ENCODE measurements at regions not wholly inside any gene's neighbourhood (a gene's known extent, or its start where the extent isn't known, plus 50 kb on each side); places are given as distances from the start of the nearest gene placed in this dataset.

GRCh38 chr12:23303220-23303619, 646.2 kb downstream of the SOX5 start:
- DNase-seq (ENCODE audit: low read depth in 2 of 2), result no peak
- no peaks in the 10 kb centered on the region for H3K27me3 ChIP-seq (ENCODE audit: control insufficient read depth, insufficient read depth, low read length)
- H3K9ac ChIP-seq (ENCODE audit: insufficient read depth, low read length), result no peak overlapping the region
- no peak overlapping the region for H3K4me3 ChIP-seq (replicated peaks in 1 of 4; ENCODE audit: control extremely low read depth in 1 of 4, insufficient read depth in 1 of 4, low read depth in 3 of 4, low read length in 4 of 4)
- H3K4me2 ChIP-seq (ENCODE audit: extremely low read depth, insufficient read depth, low read length), result no peak overlapping the region
- H3K9me3 ChIP-seq (ENCODE audit: control insufficient read depth, insufficient read depth, low read depth, low read length), result no peaks in the 10 kb centered on the region
- no peak overlapping the region for H2AFZ ChIP-seq (ENCODE audit: low read length)
- H3K27ac ChIP-seq (ENCODE audit: insufficient read depth, low read length), result no peak overlapping the region
- TF ChIP-seq CTCF (conservative IDR thresholded peaks at IDR 0.05 in 1 of 2, IDR thresholded peaks at IDR 0.05 in 1 of 2; ENCODE audit: low read depth in 1 of 2, low read length in 2 of 2), result no peak
- no peak for TF ChIP-seq EZH2 (IDR thresholded peaks at IDR 0.05; ENCODE audit: low read length, missing control alignments)
- no peaks in the 10 kb centered on the region for H4K20me1 ChIP-seq (ENCODE audit: control insufficient read depth, extremely low read depth, insufficient read depth, low read length)
- no peaks in the 10 kb centered on the region for H3K79me2 ChIP-seq (ENCODE audit: control insufficient read depth, insufficient read depth, low read length)
- no peaks in the 10 kb centered on the region for H3K36me3 ChIP-seq (ENCODE audit: control insufficient read depth, insufficient read depth, low read length)
- no peaks in the 10 kb centered on the region for H3K4me1 ChIP-seq (ENCODE audit: control insufficient read depth, extremely low read depth, insufficient read depth, low read length)

- H3K9ac ChIP-seq (ENCODE audit: insufficient read depth, low read length), result no peak overlapping the region
- H4K20me1 ChIP-seq (ENCODE audit: control insufficient read depth, extremely low read depth, insufficient read depth, low read length), result no peaks in the 10 kb centered on the region
- H3K36me3 ChIP-seq (ENCODE audit: control insufficient read depth, insufficient read depth, low read length), result no peaks in the 10 kb centered on the region
- no peak overlapping the region for H3K4me2 ChIP-seq (ENCODE audit: extremely low read depth, insufficient read depth, low read length)
- no peak overlapping the region for H3K4me3 ChIP-seq (replicated peaks in 1 of 4; ENCODE audit: control extremely low read depth in 1 of 4, insufficient read depth in 1 of 4, low read depth in 3 of 4, low read length in 4 of 4)
- no peak for DNase-seq (ENCODE audit: low read depth in 2 of 2)
- H3K27me3 ChIP-seq (ENCODE audit: control insufficient read depth, insufficient read depth, low read length), result no peaks in the 10 kb centered on the region
- H3K4me1 ChIP-seq (ENCODE audit: control insufficient read depth, extremely low read depth, insufficient read depth, low read length), result no peaks in the 10 kb centered on the region
- TF ChIP-seq CTCF (conservative IDR thresholded peaks at IDR 0.05 in 1 of 2, IDR thresholded peaks at IDR 0.05 in 1 of 2; ENCODE audit: low read depth in 1 of 2, low read length in 2 of 2) (no peak), EZH2 (IDR thresholded peaks at IDR 0.05; ENCODE audit: low read length, missing control alignments) (no peak)
- H3K9me3 ChIP-seq (ENCODE audit: control insufficient read depth, insufficient read depth, low read depth, low read length), result no peaks in the 10 kb centered on the region
- no peaks in the 10 kb centered on the region for H3K79me2 ChIP-seq (ENCODE audit: control insufficient read depth, insufficient read depth, low read length)
- H2AFZ ChIP-seq (ENCODE audit: low read length), result no peak overlapping the region
- no peak overlapping the region for H3K27ac ChIP-seq (ENCODE audit: insufficient read depth, low read length)
Observed at GRCh38 chr12:23303821-23304220, 645.6 kb downstream of the SOX5 start.

- H3K27ac ChIP-seq (ENCODE audit: insufficient read depth, low read length), result no peak overlapping the region
Observed at GRCh38 chr12:23333938-23334337, 615.5 kb downstream of the SOX5 start.

More at GRCh38 chr12:23333938-23334337, 615.5 kb downstream of the SOX5 start:
- Histone ChIP-seq H3K4me1 (ENCODE audit: control insufficient read depth, extremely low read depth, insufficient read depth, low read length) (no peaks in the 10 kb centered on the region), H3K27me3 (ENCODE audit: control insufficient read depth, insufficient read depth, low read length) (no peaks in the 10 kb centered on the region), H3K9ac (ENCODE audit: insufficient read depth, low read length) (no peak overlapping the region), H3K4me3 (replicated peaks in 1 of 4; ENCODE audit: control extremely low read depth in 1 of 4, insufficient read depth in 1 of 4, low read depth in 3 of 4, low read length in 4 of 4) (no peak overlapping the region), H3K36me3 (ENCODE audit: control insufficient read depth, insufficient read depth, low read length) (no peaks in the 10 kb centered on the region), H2AFZ (ENCODE audit: low read length) (no peak overlapping the region), H4K20me1 (ENCODE audit: control insufficient read depth, extremely low read depth, insufficient read depth, low read length) (no peaks in the 10 kb centered on the region), H3K9me3 (ENCODE audit: control insufficient read depth, insufficient read depth, low read depth, low read length) (no peaks in the 10 kb centered on the region), H3K4me2 (ENCODE audit: extremely low read depth, insufficient read depth, low read length) (no peak overlapping the region), H3K79me2 (ENCODE audit: control insufficient read depth, insufficient read depth, low read length) (no peaks in the 10 kb centered on the region)
- TF ChIP-seq EZH2 (IDR thresholded peaks at IDR 0.05; ENCODE audit: low read length, missing control alignments) (no peak), CTCF (conservative IDR thresholded peaks at IDR 0.05 in 1 of 2, IDR thresholded peaks at IDR 0.05 in 1 of 2; ENCODE audit: low read depth in 1 of 2, low read length in 2 of 2) (no peak)
- DNase-seq (ENCODE audit: low read depth in 2 of 2), result no peak
